AG09319 (cell line): ENCODE measurements at regions not wholly inside any gene's neighbourhood (a gene's known extent, or its start where the extent isn't known, plus 50 kb on each side); places are given as distances from the start of the nearest gene placed in this dataset.

ENCODE experiments used
- DNase-seq: peaks from one replicate; pipeline ENCODE4 v3.0.0-alpha.2; 2010; ENCODE audit warnings: low read depth; ENCODE audit errors: extremely low read depth
- CTCF ChIP-seq: IDR thresholded peaks from 2 replicates; pipeline ENCODE4 v1.5.1; 2011; ENCODE audit warnings: low read depth, mild to moderate bottlenecking, inconsistent platforms, low read length, moderate library complexity

GRCh38 chr9:135275163-135275562 lies 187.7 kb downstream of the OLFM1 start:
- no peak for DNase-seq
- TF ChIP-seq CTCF = no peak

DNA sequence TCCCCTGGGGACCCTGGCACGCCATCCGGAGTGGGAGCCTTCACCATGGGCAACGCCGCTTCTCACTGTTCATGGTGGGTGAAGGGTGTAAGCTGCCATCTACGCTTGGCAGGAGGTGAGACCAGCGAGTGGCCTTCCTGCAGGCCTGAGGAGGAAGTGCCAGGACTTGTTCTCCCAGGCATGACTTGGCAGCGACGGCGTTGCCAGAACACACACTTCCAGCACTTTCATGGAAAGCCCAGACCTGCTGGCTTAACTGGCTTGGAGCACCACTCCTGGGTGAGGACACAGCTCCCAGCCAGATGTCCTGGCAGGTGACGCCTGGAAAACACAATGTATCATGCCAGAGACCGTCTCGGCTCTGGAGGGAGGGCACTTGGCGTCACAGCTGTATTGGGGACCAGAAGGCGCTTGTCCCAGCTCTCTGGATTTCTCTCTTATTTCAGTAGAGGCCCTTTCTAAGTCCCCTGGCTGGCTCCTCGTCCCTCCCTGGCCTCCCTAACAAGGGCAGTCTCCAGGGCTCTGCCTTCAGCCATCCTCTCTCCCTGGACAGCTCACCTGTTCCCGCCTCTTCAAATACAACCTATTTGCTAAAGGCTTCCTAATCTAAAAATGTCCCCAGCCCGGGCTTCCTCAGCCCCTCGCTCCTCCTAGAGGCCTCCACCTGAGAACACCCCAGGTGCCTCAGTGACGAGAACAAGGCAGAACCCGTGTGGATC lies 188.3 kb downstream of the OLFM1 start:
- no peak for DNase-seq
- no peak for TF ChIP-seq CTCF

GRCh38 chr9:135277219-135278201 lies 190.0 kb downstream of the OLFM1 start:
- no peak for TF ChIP-seq CTCF
- DNase-seq = no peak

DNA sequence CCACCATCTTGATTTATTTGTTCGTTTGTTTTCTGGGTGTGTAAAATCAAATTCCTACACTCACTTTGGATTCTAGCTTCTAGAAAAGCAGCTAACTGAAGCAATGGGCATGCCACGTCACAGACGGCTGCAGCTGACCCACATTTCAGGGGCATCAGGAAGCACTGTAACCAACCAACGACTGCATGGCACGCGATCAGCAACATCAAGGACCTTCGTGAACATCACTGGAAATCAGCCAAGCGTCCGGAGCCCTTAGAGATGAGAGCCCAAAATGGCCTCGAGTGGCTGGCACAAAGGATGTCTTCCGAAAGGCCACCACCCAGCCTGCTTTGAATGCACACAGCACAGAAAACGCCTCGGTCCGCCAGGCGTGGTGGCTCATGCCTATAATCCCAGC lies 191.1 kb downstream of the OLFM1 start:
- no peak for TF ChIP-seq CTCF
- no peak for DNase-seq

DNA sequence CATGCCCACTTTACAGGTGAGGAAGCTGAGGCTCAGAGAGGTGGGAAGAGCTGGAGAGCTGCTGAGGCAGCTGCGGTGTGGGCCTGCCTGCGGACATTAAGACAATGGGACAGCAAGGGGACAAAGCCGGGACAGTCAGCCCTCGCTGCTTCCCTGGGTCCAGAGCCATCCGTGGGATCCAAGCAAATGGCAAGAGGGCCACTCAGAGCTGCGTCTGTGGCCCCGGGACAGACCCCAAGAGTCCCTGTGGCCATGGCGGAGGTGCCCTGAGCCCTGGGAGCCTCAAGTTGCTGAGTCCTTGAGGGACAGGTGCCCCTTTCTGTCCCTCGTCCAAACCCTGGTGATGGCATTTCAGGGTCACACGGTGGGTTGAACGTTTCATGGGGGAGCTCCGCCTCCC lies 191.9 kb downstream of the OLFM1 start:
- no peak for DNase-seq
- TF ChIP-seq CTCF = no peak

- TF ChIP-seq CTCF = no peak
- no peak for DNase-seq
Measured at GRCh38 chr9:135279834-135280393, 192.4 kb downstream of the OLFM1 start.

- no peak for TF ChIP-seq CTCF
Measured at GRCh38 chr9:135280666-135281065, 193.2 kb downstream of the OLFM1 start.

More at GRCh38 chr9:135280666-135281065, 193.2 kb downstream of the OLFM1 start:
- DNase-seq = no peak
